ENCODE measurements at regions not wholly inside any gene's neighbourhood (a gene's known extent, or its start where the extent isn't known, plus 50 kb on each side); places are given as distances from the start of the nearest gene placed in this dataset.

GRCh38 chr6:128632131-128632530 is 111.7 kb upstream of the PTPRK start:
- H3K4me1 Mint-ChIP-seq (ENCODE audit: insufficient read depth, unreplicated experiment) = peaks cover 10% of the 10 kb centered on the region
- TF ChIP-seq, protein P1, sequence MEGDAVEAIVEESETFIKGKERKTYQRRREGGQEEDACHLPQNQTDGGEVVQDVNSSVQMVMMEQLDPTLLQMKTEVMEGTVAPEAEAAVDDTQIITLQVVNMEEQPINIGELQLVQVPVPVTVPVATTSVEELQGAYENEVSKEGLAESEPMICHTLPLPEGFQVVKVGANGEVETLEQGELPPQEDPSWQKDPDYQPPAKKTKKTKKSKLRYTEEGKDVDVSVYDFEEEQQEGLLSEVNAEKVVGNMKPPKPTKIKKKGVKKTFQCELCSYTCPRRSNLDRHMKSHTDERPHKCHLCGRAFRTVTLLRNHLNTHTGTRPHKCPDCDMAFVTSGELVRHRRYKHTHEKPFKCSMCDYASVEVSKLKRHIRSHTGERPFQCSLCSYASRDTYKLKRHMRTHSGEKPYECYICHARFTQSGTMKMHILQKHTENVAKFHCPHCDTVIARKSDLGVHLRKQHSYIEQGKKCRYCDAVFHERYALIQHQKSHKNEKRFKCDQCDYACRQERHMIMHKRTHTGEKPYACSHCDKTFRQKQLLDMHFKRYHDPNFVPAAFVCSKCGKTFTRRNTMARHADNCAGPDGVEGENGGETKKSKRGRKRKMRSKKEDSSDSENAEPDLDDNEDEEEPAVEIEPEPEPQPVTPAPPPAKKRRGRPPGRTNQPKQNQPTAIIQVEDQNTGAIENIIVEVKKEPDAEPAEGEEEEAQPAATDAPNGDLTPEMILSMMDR (IDR thresholded peaks at IDR 0.05; ENCODE audit: unreplicated experiment) = no peak
- no TSS peak for BruUV-seq (replicated peaks)
- no peak overlapping the region for H3K4me3 Mint-ChIP-seq (ENCODE audit: unreplicated experiment)
- no peaks in the 10 kb centered on the region for H3K9me3 Mint-ChIP-seq (ENCODE audit: unreplicated experiment)
- no peaks in the 10 kb centered on the region for H3K36me3 Mint-ChIP-seq (ENCODE audit: insufficient read depth, unreplicated experiment)
- ChIA-PET CTCF (interaction anchor here (0.8 to 1.3 kb wide), 4 partner anchors 24 to 112 kb away, joined by 3 to 4 read pairs (median 3); partner anchors contain the start of gene PTPRK), POLR2A (interaction anchor here (0.6 to 1.6 kb wide), 12 partner anchors 9 to 116 kb away, joined by 3 to 7 read pairs (median 3); no protein-coding TSS in a partner anchor)
- intact Hi-C loops (cut with micrococcal nuclease) = no loop called here
- H3K27ac Mint-ChIP-seq (ENCODE audit: low read depth, unreplicated experiment) = no peak overlapping the region
- no peaks in the 10 kb centered on the region for H3K27me3 Mint-ChIP-seq (ENCODE audit: insufficient read depth, unreplicated experiment)
- peak; percentile 76 for DNase-seq (ENCODE audit: unreplicated experiment)

DNA sequence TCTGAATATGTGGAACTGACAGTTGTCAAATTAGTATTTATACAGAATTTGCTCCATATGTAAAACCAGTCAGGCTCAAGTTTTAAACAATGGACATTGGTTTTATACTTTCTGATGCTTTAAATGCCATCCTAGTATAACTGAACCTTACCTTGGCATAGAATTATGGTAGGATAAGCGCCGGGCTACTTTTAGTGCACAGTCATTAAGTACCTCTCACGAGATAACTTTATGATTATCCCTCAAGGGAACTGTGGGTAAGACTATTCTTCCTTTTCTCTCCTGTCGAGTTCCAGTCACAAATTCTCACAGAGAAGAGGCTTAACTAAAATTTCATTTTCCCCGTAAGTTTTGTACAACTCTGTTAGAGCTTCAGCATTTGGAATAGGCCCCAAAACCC is 110.6 kb upstream of the PTPRK start:
- Mint-ChIP-seq H3K4me3 (ENCODE audit: unreplicated experiment) (no peak overlapping the region), H3K27ac (ENCODE audit: low read depth, unreplicated experiment) (no peak overlapping the region), H3K4me1 (ENCODE audit: insufficient read depth, unreplicated experiment) (peaks cover 10% of the 10 kb centered on the region), H3K9me3 (ENCODE audit: unreplicated experiment) (no peaks in the 10 kb centered on the region), H3K27me3 (ENCODE audit: insufficient read depth, unreplicated experiment) (no peaks in the 10 kb centered on the region), H3K36me3 (ENCODE audit: insufficient read depth, unreplicated experiment) (no peaks in the 10 kb centered on the region)
- ChIA-PET POLR2A (interaction anchor here (1.6 kb wide), 1 partner anchor 31 kb away, joined by 4 read pairs; no protein-coding TSS in a partner anchor), CTCF (interaction anchor here (0.7 to 1.3 kb wide), 4 partner anchors 110 to 896 kb away, joined by 3 read pairs; partner anchors contain the start of gene PTPRK)
- intact Hi-C loops (cut with micrococcal nuclease) = no loop called here
- no TSS peak for BruUV-seq (replicated peaks)
- TF ChIP-seq, protein P1 (IDR thresholded peaks at IDR 0.05; ENCODE audit: unreplicated experiment) = no peak
- no peak for DNase-seq (ENCODE audit: unreplicated experiment)

DNA sequence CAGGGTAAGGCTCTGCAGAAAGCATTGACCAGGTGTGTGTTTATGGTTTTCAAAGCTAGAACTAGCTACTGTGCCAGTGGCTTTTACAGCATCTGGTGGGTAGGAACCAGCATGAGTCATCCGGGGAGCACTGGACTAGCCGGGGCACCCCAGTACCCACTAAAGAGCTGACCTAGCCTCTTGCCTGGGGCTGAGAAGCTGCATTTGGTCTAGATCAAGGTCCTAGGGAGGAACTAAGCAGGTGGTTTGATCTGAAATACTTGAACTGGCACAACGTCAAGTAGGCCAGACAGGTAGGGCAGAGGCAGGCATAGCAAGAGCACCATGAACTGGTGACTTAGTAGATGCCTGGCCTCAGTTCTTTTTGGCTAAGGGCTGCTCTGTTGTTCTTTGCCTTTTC is 109.8 kb upstream of the PTPRK start:
- no TSS peak for BruUV-seq (replicated peaks)
- intact Hi-C loops (cut with micrococcal nuclease) = no loop called here
- no peak overlapping the region for H3K27ac Mint-ChIP-seq (ENCODE audit: low read depth, unreplicated experiment)
- no peak overlapping the region for H3K4me3 Mint-ChIP-seq (ENCODE audit: unreplicated experiment)
- no peaks in the 10 kb centered on the region for H3K36me3 Mint-ChIP-seq (ENCODE audit: insufficient read depth, unreplicated experiment)
- peaks cover 10% of the 10 kb centered on the region for H3K4me1 Mint-ChIP-seq (ENCODE audit: insufficient read depth, unreplicated experiment)
- TF ChIP-seq, protein P1 (IDR thresholded peaks at IDR 0.05; ENCODE audit: unreplicated experiment) = no peak
- CTCF ChIA-PET = interaction anchor here (0.5 to 1.3 kb wide), 6 partner anchors 54 to 131 kb away, joined by 3 to 6 read pairs (median 3); partner anchors contain the start of gene PTPRK
- H3K27me3 Mint-ChIP-seq (ENCODE audit: insufficient read depth, unreplicated experiment) = no peaks in the 10 kb centered on the region
- POLR2A ChIA-PET = interaction anchor here (0.5 to 2.4 kb wide), 8 partner anchors 12 to 116 kb away, joined by 3 to 11 read pairs (median 4); partner anchors contain the start of gene PTPRK
- peak; percentile 41 for DNase-seq (ENCODE audit: unreplicated experiment)
- no peaks in the 10 kb centered on the region for H3K9me3 Mint-ChIP-seq (ENCODE audit: unreplicated experiment)

GRCh38 chr6:128617285-128617684 is 96.9 kb upstream of the PTPRK start:
- DNase-seq (ENCODE audit: unreplicated experiment) = no peak
- Mint-ChIP-seq H3K4me1 (ENCODE audit: insufficient read depth, unreplicated experiment) (no peaks in the 10 kb centered on the region), H3K27ac (ENCODE audit: low read depth, unreplicated experiment) (no peak overlapping the region), H3K27me3 (ENCODE audit: insufficient read depth, unreplicated experiment) (no peaks in the 10 kb centered on the region), H3K4me3 (ENCODE audit: unreplicated experiment) (no peak overlapping the region), H3K36me3 (ENCODE audit: insufficient read depth, unreplicated experiment) (no peaks in the 10 kb centered on the region), H3K9me3 (ENCODE audit: unreplicated experiment) (peaks cover 9% of the 10 kb centered on the region)
- TF ChIP-seq, protein P1 (IDR thresholded peaks at IDR 0.05; ENCODE audit: unreplicated experiment) = no peak
- no TSS peak for BruUV-seq (replicated peaks)
- intact Hi-C loops (cut with micrococcal nuclease) = no loop called here
- POLR2A ChIA-PET = no interaction called here
- CTCF ChIA-PET = no interaction called here

Measured in MCF 10A (cell line).